ENCODE measurements at regions not wholly inside any gene's neighbourhood (a gene's known extent, or its start where the extent isn't known, plus 50 kb on each side); places are given as distances from the start of the nearest gene placed in this dataset.

DNA sequence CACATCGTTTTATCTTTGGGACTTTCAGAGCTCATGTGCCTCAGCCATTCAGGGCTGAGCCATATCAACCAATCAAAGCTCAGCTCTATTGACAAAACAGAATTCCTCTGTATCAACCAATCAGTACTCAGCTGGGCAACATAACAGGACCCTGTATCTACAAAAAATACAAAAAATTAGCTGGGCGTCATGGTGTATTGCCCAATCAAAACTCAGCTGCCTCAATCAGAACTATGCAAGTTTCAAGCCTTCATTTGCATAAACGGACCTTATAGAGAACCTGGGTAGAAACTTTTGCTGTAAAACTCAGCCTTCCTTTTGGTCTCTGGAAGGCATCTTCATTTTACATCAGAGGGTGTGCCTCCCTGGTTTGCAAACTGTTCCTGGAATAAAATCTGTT lies 77.1 kb downstream of the ZNF467 start:
- Histone ChIP-seq H3K36me3 (no peaks in the 10 kb centered on the region), H3K9me3 (peaks cover 2% of the 10 kb centered on the region), H3K27ac (no peak overlapping the region), H3K27me3 (replicated peaks; ENCODE audit: insufficient read depth) (peaks cover 7% of the 10 kb centered on the region), H3K4me3 (no peak overlapping the region), H3K4me1 (ENCODE audit: control insufficient read depth in 1 of 2, low read depth in 2 of 2) (no peaks in the 10 kb centered on the region)
- ATAC-seq (ENCODE audit: insufficient number of reproducible peaks, low FRiP score, low read depth) (no peak), DNase-seq (ENCODE audit: low spot score) (no peak)
- TF ChIP-seq, protein P1, sequence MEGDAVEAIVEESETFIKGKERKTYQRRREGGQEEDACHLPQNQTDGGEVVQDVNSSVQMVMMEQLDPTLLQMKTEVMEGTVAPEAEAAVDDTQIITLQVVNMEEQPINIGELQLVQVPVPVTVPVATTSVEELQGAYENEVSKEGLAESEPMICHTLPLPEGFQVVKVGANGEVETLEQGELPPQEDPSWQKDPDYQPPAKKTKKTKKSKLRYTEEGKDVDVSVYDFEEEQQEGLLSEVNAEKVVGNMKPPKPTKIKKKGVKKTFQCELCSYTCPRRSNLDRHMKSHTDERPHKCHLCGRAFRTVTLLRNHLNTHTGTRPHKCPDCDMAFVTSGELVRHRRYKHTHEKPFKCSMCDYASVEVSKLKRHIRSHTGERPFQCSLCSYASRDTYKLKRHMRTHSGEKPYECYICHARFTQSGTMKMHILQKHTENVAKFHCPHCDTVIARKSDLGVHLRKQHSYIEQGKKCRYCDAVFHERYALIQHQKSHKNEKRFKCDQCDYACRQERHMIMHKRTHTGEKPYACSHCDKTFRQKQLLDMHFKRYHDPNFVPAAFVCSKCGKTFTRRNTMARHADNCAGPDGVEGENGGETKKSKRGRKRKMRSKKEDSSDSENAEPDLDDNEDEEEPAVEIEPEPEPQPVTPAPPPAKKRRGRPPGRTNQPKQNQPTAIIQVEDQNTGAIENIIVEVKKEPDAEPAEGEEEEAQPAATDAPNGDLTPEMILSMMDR (IDR thresholded peaks at IDR 0.05), result no peak

DNA sequence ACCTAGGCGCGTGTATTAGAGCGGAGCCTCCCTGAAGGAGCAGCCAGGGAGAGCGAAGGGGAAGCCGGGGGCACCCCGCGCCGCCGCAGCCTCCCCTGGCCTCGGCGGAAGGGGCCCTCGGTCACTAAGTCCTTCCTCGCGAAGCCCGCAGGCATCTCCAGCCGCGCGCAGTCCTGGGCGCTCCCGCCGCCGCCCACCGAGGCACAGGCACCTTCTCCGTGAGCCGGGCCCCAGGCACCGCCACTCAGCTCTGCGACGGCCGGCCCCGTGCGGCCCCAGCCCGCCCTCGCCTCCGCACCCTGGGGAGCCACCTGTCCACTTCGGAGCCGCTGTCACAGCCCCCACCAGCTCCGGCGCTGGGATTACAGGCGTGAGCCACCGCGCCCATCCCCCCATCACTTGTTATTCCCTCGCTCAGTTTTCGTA lies 80.8 kb downstream of the ZNF467 start:
- H3K27ac ChIP-seq, result no peak overlapping the region
- no peak for DNase-seq (ENCODE audit: low spot score)
- H3K4me3 ChIP-seq, result no peak overlapping the region
- no peaks in the 10 kb centered on the region for H3K4me1 ChIP-seq (ENCODE audit: control insufficient read depth in 1 of 2, low read depth in 2 of 2)
- TF ChIP-seq, protein P1 (IDR thresholded peaks at IDR 0.05), result no peak
- ATAC-seq (ENCODE audit: insufficient number of reproducible peaks, low FRiP score, low read depth), result no peak
- no peaks in the 10 kb centered on the region for H3K36me3 ChIP-seq
- H3K27me3 ChIP-seq (replicated peaks; ENCODE audit: insufficient read depth), result peaks cover 16% of the 10 kb centered on the region
- no peaks in the 10 kb centered on the region for H3K9me3 ChIP-seq

DNA sequence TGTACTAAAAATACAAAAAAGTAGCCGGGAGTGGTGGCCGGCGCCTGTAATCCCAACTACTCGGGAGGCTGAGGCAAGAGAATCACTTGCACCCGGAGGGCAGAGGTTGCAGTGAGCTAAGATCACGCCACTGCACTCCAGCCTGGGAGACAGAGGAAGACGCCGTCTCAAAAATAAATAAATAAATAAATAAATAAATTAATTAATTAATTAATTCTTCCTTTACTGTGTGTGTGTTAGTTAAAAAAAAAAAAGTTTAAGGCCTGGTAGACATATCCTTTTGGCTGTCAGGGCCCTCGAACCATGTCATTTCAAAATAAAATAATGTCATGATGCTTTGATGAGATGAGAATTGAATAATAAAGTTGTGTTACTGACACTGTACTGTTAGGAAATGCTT lies 81.3 kb downstream of the ZNF467 start:
- TF ChIP-seq, protein P1 (IDR thresholded peaks at IDR 0.05), result no peak
- Histone ChIP-seq H3K9me3 (no peaks in the 10 kb centered on the region), H3K4me3 (no peak overlapping the region), H3K4me1 (ENCODE audit: control insufficient read depth in 1 of 2, low read depth in 2 of 2) (no peaks in the 10 kb centered on the region), H3K27me3 (replicated peaks; ENCODE audit: insufficient read depth) (peaks cover 16% of the 10 kb centered on the region), H3K27ac (no peak overlapping the region), H3K36me3 (no peaks in the 10 kb centered on the region)
- DNase-seq (ENCODE audit: low spot score), result no peak
- no peak for ATAC-seq (ENCODE audit: insufficient number of reproducible peaks, low FRiP score, low read depth)

DNA sequence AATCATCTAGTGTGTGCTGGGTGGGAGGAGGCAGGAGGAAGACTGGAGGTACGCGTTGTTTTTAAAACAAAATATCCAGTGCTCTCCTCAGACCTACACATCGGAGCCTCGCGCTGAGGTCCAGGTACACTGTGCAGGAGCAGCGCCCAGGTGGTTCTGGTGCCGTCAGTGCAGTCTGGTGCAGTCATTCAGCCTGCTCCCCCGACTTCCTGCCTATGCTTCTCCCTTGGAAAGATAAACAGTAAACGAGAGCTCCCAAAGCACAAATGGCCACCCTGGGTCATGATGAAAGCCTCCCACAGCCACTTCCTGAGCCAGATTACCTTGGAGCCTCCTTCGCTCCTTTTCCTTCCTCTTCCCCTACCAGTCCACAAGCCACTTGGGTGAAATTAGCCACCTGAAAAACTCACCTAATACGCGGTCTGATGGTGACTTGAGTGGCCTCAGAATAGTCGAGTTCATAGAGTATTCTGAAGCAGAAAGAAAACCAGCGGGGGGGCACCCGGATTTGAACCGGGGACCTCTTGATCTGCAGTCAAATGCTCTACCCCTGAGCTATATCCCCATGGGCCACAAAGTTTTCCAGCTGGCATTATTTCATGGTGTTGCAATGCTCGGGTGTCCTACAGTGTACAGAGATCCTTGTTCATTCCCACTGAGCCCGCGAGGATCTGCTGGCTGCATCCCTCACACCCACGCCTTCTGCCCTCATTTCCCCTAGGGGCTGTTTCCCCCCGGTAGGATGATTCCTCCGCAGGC lies 82.5 kb downstream of the ZNF467 start:
- no peak overlapping the region for H3K27ac ChIP-seq
- H3K27me3 ChIP-seq (replicated peaks; ENCODE audit: insufficient read depth), result peaks cover 16% of the 10 kb centered on the region
- no peaks in the 10 kb centered on the region for H3K4me1 ChIP-seq (ENCODE audit: control insufficient read depth in 1 of 2, low read depth in 2 of 2)
- H3K36me3 ChIP-seq, result no peaks in the 10 kb centered on the region
- H3K9me3 ChIP-seq, result no peaks in the 10 kb centered on the region
- ATAC-seq (ENCODE audit: insufficient number of reproducible peaks, low FRiP score, low read depth) (no peak), DNase-seq (ENCODE audit: low spot score) (no peak)
- no peak overlapping the region for H3K4me3 ChIP-seq
- TF ChIP-seq, protein P1 (IDR thresholded peaks at IDR 0.05), result no peak

DNA sequence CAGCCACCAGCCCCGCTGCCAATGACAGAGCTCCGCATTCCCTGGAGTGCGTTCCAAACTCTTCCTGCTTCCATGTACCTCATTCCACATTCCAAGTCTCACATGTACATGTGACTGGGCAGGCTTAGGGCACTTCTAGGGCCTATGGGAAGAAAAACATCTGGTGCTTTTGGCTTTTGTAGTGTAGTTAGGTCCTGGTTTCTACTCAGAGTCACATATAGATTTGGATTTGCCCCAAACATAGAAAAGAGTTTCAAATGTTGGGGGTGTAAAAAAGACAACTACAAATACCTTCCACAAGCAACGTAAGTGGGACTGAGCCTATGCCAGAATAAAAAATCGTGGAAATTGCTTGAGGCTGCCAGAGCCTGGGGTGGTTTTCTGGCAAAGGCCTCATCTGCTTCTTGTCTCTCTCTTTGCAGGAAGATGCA lies 84.1 kb downstream of the ZNF467 start:
- no peak for ATAC-seq (ENCODE audit: insufficient number of reproducible peaks, low FRiP score, low read depth)
- Histone ChIP-seq H3K9me3 (no peaks in the 10 kb centered on the region), H3K4me1 (ENCODE audit: control insufficient read depth in 1 of 2, low read depth in 2 of 2) (no peaks in the 10 kb centered on the region), H3K4me3 (no peak overlapping the region), H3K36me3 (no peaks in the 10 kb centered on the region), H3K27me3 (replicated peaks; ENCODE audit: insufficient read depth) (peaks cover 16% of the 10 kb centered on the region), H3K27ac (no peak overlapping the region)
- DNase-seq (ENCODE audit: low spot score), result no peak
- TF ChIP-seq, protein P1 (IDR thresholded peaks at IDR 0.05), result no peak

Measured in thoracic aorta (tissue), 2 donors.